Esophagus squamous epithelium (tissue), 5 donors: ENCODE measurements at regions not wholly inside any gene's neighbourhood (a gene's known extent, or its start where the extent isn't known, plus 50 kb on each side); places are given as distances from the start of the nearest gene placed in this dataset.

Experiments
- DNase-seq: peaks from one replicate; lab custom pipeline; 2025; lab: John Stamatoyannopoulos, UW
- H3K27ac ChIP-seq, 4 donors: fragments of 200-600 bp; sonication (generic); one replicate each; pipeline ENCODE4 v1.5.1; 2016 to 2019; ENCODE audit warnings: mild to moderate bottlenecking in 1 of 4
- H3K27me3 ChIP-seq, 4 donors: fragments of 200-600 bp; sonication (generic); 1 replicate in 3 of 4; 2 replicates in 1 of 4; pipeline versions ENCODE4 v1.5.1 to v1.6.0; 2017 to 2021; ENCODE audit warnings: antibody characterized with exemption in 1 of 4
- H3K36me3 ChIP-seq, 3 donors: fragments of 200-600 bp; sonication (generic); one replicate each; pipeline ENCODE4 v1.5.1; 2016 to 2019
- H3K4me1 ChIP-seq, 3 donors: fragments of 200-600 bp; sonication (generic); one replicate each; pipeline ENCODE4 v1.5.1; 2017 to 2019
- H3K4me3 ChIP-seq, 4 donors: fragments of 200-600 bp; sonication (generic); 1 replicate in 3 of 4; 2 replicates in 1 of 4; pipeline ENCODE4 v1.5.1; 2016 to 2019; ENCODE audit warnings: mild to moderate bottlenecking in 2 of 4, moderate library complexity in 1 of 4
- H3K9me3 ChIP-seq, 3 donors: fragments of 200-600 bp; sonication (generic); one replicate each; pipeline ENCODE4 v1.5.1; 2016 to 2019
- CTCF ChIP-seq, 6 experiments: fragments of 450-650 bp in 4 of 6; fragments of 200-600 bp in 2 of 6; sonication (generic) in 2 of 6; IDR thresholded peaks; one replicate each; pipeline ENCODE4 v1.5.1; 2016 to 2019; ENCODE audit warnings: antibody characterized with exemption in 6 of 6, mild to moderate bottlenecking in 4 of 6, moderate library complexity in 4 of 6
- POLR2A ChIP-seq, 4 donors: fragments of 450-650 bp; IDR thresholded peaks; one replicate each; pipeline ENCODE4 v1.6.1; 2017; ENCODE audit warnings: antibody characterized with exemption in 4 of 4, mild to moderate bottlenecking in 4 of 4, moderate library complexity in 3 of 4
- WGBS, 2 donors: methylation state at CpG; one replicate each; pipeline ENCODE4 v1.1.5; 2018; 5-methylcytosine and 5-hydroxymethylcytosine counted together
- intact Hi-C: fragments of 100-400 bp; cut with DNase I; formaldehyde crosslinking; loops from one replicate; pipeline ENCODE4 v1.15.0; 2022
- donor health status: DM: yes; HTN: yes; CAD: no.

- H3K4me1 ChIP-seq, result peaks cover 0 to 36% (median 26%) of the 10 kb centered on the region in 3 donors
- DNase-seq, result no peak
- H3K36me3 ChIP-seq, result no peaks in the 10 kb centered on the region
- no peak overlapping the region for H3K4me3 ChIP-seq
- intact Hi-C loops, result no loop called here
- H3K9me3 ChIP-seq, result no peaks in the 10 kb centered on the region
- peak overlapping the region in 3 of 4 donors; percentile 61 to 70 (median 68) for H3K27ac ChIP-seq
- TF ChIP-seq POLR2A (IDR thresholded peaks at IDR 0.05), result no peak
- TF ChIP-seq CTCF (IDR thresholded peaks at IDR 0.05), result peak in 4 of 6 experiments; percentile 14 to 43 (median 30)
- 22 to 24% methylated on average over 4 of the region's 4 CpGs for WGBS, 2 donors
- H3K27me3 ChIP-seq, result no peaks in the 10 kb centered on the region
Measured at GRCh38 chr7:17651863-17652385, 288.4 kb downstream of the SNX13 start.

- no peak for DNase-seq
- WGBS, 2 donors, result 18 to 27% methylated on average over 2 of the region's 2 CpGs
- H3K27ac ChIP-seq, result peak overlapping the region in 1 of 4 donors; percentile 42
- H3K27me3 ChIP-seq, result no peaks in the 10 kb centered on the region
- no peaks in the 10 kb centered on the region for H3K9me3 ChIP-seq
- no peak overlapping the region for H3K4me3 ChIP-seq
- H3K4me1 ChIP-seq, result peaks cover 0 to 36% (median 26%) of the 10 kb centered on the region in 3 donors
- no peak for TF ChIP-seq POLR2A (IDR thresholded peaks at IDR 0.05)
- TF ChIP-seq CTCF (IDR thresholded peaks at IDR 0.05), result no peak
- no peaks in the 10 kb centered on the region for H3K36me3 ChIP-seq
- intact Hi-C loops, result no loop called here
Measured at GRCh38 chr7:17654940-17655339, 285.4 kb downstream of the SNX13 start.

- Histone ChIP-seq H3K9me3 (no peaks in the 10 kb centered on the region), H3K27ac (no peak overlapping the region), H3K27me3 (no peaks in the 10 kb centered on the region), H3K4me1 (peaks cover 0 to 32% (median 23%) of the 10 kb centered on the region in 3 donors), H3K36me3 (no peaks in the 10 kb centered on the region), H3K4me3 (no peak overlapping the region)
- intact Hi-C loops, result no loop called here
- no peak for DNase-seq
- WGBS, 2 donors, result 88 to 96% methylated on average over 3 of the region's 3 CpGs
- TF ChIP-seq CTCF (IDR thresholded peaks at IDR 0.05), result no peak
- no peak for TF ChIP-seq POLR2A (IDR thresholded peaks at IDR 0.05)
Measured at GRCh38 chr7:17659126-17659525, 281.2 kb downstream of the SNX13 start.

GRCh38 chr7:17660116-17660515 lies 280.2 kb downstream of the SNX13 start:
- H3K9me3 ChIP-seq, result no peaks in the 10 kb centered on the region
- intact Hi-C loops, result no loop called here
- H3K4me3 ChIP-seq, result no peak overlapping the region
- WGBS, 2 donors, result 77 to 93% methylated on average over 1 of the region's 1 CpG
- peaks cover 0 to 23% (median 17%) of the 10 kb centered on the region in 3 donors for H3K4me1 ChIP-seq
- no peaks in the 10 kb centered on the region for H3K27me3 ChIP-seq
- no peak overlapping the region for H3K27ac ChIP-seq
- H3K36me3 ChIP-seq, result no peaks in the 10 kb centered on the region
- no peak for DNase-seq
- TF ChIP-seq CTCF (IDR thresholded peaks at IDR 0.05), result no peak
- no peak for TF ChIP-seq POLR2A (IDR thresholded peaks at IDR 0.05)

GRCh38 chr7:17661982-17662585 lies 278.2 kb downstream of the SNX13 start:
- no peaks in the 10 kb centered on the region for H3K27me3 ChIP-seq
- H3K27ac ChIP-seq, result peak overlapping the region in 1 of 4 donors; percentile 84
- no peaks in the 10 kb centered on the region for H3K36me3 ChIP-seq
- H3K4me1 ChIP-seq, result peaks cover 0 to 19% (median 13%) of the 10 kb centered on the region in 3 donors
- intact Hi-C loops, result no loop called here
- H3K9me3 ChIP-seq, result no peaks in the 10 kb centered on the region
- DNase-seq, result no peak
- H3K4me3 ChIP-seq, result no peak overlapping the region
- WGBS, 2 donors, result 31 to 54% methylated on average over 3 of the region's 3 CpGs
- TF ChIP-seq POLR2A (IDR thresholded peaks at IDR 0.05) (no peak), CTCF (IDR thresholded peaks at IDR 0.05) (no peak)
